GM12878 (cell line): ENCODE measurements at regions not wholly inside any gene's neighbourhood (a gene's known extent, or its start where the extent isn't known, plus 50 kb on each side); places are given as distances from the start of the nearest gene placed in this dataset.

Experiments used
- ATAC-seq: fragments of 200-7000 bp; cut with Tn5 transposase; 3 replicates; pipeline ENCODE4 v1.9.1; 2020; ENCODE audit warnings: mild to moderate bottlenecking, moderate library complexity
- BruUV-seq: library from RNA; stranded (reverse); fragments of 400-500 nt; replicated peaks from 2 replicates; lab custom pipeline; 2021; lab: Mats Ljungman, UMichigan
- CTCF ChIA-PET: fragments of 300-600 bp; sonication (Branson Sonifier 250); formaldehyde crosslinking; extraction: SDS; loops from one replicate; lab custom pipeline; 2021; ENCODE audit warnings: inconsistent platforms; lab: Yijun Ruan, JAX
- POLR2A ChIA-PET: fragments of 350-600 bp; formaldehyde crosslinking; extraction: SDS; loops from one replicate; lab custom pipeline; 2021; ENCODE audit warnings: inconsistent platforms; lab: Charles Lee
- RAD21 ChIA-PET: fragments of 300-600 bp; sonication (Branson Sonifier 250); formaldehyde crosslinking; loops from one replicate; lab custom pipeline; 2023; ENCODE audit warnings: antibody characterized with exemption; ENCODE audit not compliant: unreplicated experiment; lab: Charles Lee
- SMC1A ChIA-PET: fragments of 300-600 bp; sonication (Branson Sonifier 250); formaldehyde crosslinking; loops from one replicate; lab custom pipeline; 2023; ENCODE audit not compliant: unreplicated experiment, uncharacterized antibody; lab: Charles Lee
- DNase-seq: peaks from one replicate; pipeline ENCODE4 v3.0.0-alpha.2; 2011; ENCODE audit warnings: low read depth, low spot score
- FAIRE-seq: peaks from 3 replicates; lab custom pipeline; 2011; peaks lifted over from hg19 to GRCh38; lab: Jason Lieb, UNC
- H2AFZ ChIP-seq: 2 replicates; pipeline ENCODE4 v1.6.0; 2011; ENCODE audit warnings: low read depth, low read length, control low read depth; ENCODE audit not compliant: control insufficient read depth
- H3K27ac ChIP-seq: 2 replicates; pipeline ENCODE4 v1.5.1; 2011; ENCODE audit warnings: control low read depth; ENCODE audit not compliant: control insufficient read depth, insufficient read depth
- H3K27me3 ChIP-seq, 2 experiments: replicated peaks in 1 of 2; 2 replicates each; pipeline versions ENCODE4 v1.6.0 to v1.6.1; 2011; ENCODE audit warnings: low read length in 1 of 2; ENCODE audit not compliant: control insufficient read depth in 2 of 2, insufficient read depth in 2 of 2
- H3K36me3 ChIP-seq, 2 experiments: 2 replicates each; pipeline ENCODE4 v1.5.1; 2011; ENCODE audit warnings: low read length in 1 of 2; ENCODE audit not compliant: control insufficient read depth in 2 of 2, insufficient read depth in 2 of 2
- H3K4me1 ChIP-seq: 2 replicates; pipeline ENCODE4 v1.6.1; 2011; ENCODE audit warnings: mild to moderate bottlenecking, low read length, moderate library complexity, mixed read lengths; ENCODE audit not compliant: control insufficient read depth, insufficient read depth
- H3K4me2 ChIP-seq: 2 replicates; pipeline ENCODE4 v1.6.0; 2011; ENCODE audit warnings: control low read depth; ENCODE audit not compliant: control insufficient read depth, insufficient read depth
- H3K4me3 ChIP-seq: fragments of 200-600 bp; sonication (generic); 2 replicates; pipeline ENCODE4 v1.5.1; 2016
- H3K79me2 ChIP-seq: 2 replicates; pipeline ENCODE4 v1.6.0; 2011; ENCODE audit warnings: low read length; ENCODE audit not compliant: control insufficient read depth, insufficient read depth
- H3K9ac ChIP-seq: 2 replicates; pipeline ENCODE4 v1.8.0; 2011; ENCODE audit warnings: low read length, control low read depth, mixed read lengths; ENCODE audit not compliant: control insufficient read depth, insufficient read depth
- H3K9me3 ChIP-seq: replicated peaks from 3 replicates; pipeline ENCODE4 v1.5.1; 2011; ENCODE audit warnings: mild to moderate bottlenecking, low read length; ENCODE audit not compliant: control insufficient read depth, insufficient read depth
- H4K20me1 ChIP-seq: 2 replicates; pipeline ENCODE4 v1.6.0; 2011; ENCODE audit not compliant: control insufficient read depth, insufficient read depth
- CBFB ChIP-seq: IDR thresholded peaks from 2 replicates; pipeline ENCODE4 v1.6.1; 2016; ENCODE audit warnings: antibody characterized with exemption, low read depth
- POLR2AphosphoS2 ChIP-seq: IDR thresholded peaks from 2 replicates; pipeline ENCODE4 v1.6.1; 2011; ENCODE audit warnings: low read depth, mild to moderate bottlenecking, low read length, improper control_type of control experiment, moderate library complexity
- in situ Hi-C: fragments of 300-500 bp; cut with MboI; formaldehyde crosslinking; loops from 9 replicates; pipeline ENCODE4 v1.14.3; 2018; ENCODE audit warnings: mixed read lengths
- intact Hi-C: fragments of 100-400 bp; cut with micrococcal nuclease; formaldehyde crosslinking; loops from one replicate; pipeline ENCODE4 v1.14.2; 2022; ENCODE audit not compliant: unreplicated experiment
- TF ChIP-seq, protein P1 (sequence below): fragments of 450-650 bp; IDR thresholded peaks from 2 replicates; pipeline ENCODE4 v1.6.1; 2017; ENCODE audit warnings: mild to moderate bottlenecking, moderate library complexity
- TF ChIP-seq, protein P2 (sequence below): fragments of 450-650 bp; IDR thresholded peaks from 2 replicates; pipeline ENCODE4 v1.6.1; 2017; ENCODE audit warnings: low read depth, mild to moderate bottlenecking, moderate library complexity

DNA sequence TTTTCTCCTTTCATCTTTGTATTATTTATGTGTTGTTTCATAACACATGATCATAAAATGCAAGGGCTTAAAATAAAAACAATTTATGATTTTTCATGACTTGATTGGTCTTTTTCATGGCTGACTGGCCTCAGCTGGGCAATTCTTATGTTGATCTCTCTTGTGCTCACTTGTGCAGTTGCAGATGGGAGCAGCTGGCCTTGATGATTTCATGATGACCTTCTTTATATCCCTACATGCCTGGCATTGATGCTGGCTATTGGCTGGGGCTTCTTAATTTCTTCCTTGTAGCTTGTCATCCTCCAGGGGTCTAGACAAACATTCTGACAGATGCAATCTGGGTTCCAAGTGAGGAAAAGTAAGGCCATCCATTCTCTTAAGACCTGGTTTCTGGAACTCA lies 1832.8 kb upstream of the FLRT2 start:
- in situ Hi-C loops (no loop called here), intact Hi-C loops (no loop called here)
- H3K79me2 ChIP-seq = no peaks in the 10 kb centered on the region
- H3K36me3 ChIP-seq = no peaks in the 10 kb centered on the region
- TF ChIP-seq POLR2AphosphoS2 (no peak), CBFB (no peak)
- TF ChIP-seq, protein P1, sequence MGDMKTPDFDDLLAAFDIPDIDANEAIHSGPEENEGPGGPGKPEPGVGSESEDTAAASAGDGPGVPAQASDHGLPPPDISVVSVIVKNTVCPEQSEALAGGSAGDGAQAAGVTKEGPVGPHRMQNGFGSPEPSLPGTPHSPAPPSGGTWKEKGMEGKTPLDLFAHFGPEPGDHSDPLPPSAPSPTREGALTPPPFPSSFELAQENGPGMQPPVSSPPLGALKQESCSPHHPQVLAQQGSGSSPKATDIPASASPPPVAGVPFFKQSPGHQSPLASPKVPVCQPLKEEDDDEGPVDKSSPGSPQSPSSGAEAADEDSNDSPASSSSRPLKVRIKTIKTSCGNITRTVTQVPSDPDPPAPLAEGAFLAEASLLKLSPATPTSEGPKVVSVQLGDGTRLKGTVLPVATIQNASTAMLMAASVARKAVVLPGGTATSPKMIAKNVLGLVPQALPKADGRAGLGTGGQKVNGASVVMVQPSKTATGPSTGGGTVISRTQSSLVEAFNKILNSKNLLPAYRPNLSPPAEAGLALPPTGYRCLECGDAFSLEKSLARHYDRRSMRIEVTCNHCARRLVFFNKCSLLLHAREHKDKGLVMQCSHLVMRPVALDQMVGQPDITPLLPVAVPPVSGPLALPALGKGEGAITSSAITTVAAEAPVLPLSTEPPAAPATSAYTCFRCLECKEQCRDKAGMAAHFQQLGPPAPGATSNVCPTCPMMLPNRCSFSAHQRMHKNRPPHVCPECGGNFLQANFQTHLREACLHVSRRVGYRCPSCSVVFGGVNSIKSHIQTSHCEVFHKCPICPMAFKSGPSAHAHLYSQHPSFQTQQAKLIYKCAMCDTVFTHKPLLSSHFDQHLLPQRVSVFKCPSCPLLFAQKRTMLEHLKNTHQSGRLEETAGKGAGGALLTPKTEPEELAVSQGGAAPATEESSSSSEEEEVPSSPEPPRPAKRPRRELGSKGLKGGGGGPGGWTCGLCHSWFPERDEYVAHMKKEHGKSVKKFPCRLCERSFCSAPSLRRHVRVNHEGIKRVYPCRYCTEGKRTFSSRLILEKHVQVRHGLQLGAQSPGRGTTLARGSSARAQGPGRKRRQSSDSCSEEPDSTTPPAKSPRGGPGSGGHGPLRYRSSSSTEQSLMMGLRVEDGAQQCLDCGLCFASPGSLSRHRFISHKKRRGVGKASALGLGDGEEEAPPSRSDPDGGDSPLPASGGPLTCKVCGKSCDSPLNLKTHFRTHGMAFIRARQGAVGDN = no peak
- TF ChIP-seq, protein P2, sequence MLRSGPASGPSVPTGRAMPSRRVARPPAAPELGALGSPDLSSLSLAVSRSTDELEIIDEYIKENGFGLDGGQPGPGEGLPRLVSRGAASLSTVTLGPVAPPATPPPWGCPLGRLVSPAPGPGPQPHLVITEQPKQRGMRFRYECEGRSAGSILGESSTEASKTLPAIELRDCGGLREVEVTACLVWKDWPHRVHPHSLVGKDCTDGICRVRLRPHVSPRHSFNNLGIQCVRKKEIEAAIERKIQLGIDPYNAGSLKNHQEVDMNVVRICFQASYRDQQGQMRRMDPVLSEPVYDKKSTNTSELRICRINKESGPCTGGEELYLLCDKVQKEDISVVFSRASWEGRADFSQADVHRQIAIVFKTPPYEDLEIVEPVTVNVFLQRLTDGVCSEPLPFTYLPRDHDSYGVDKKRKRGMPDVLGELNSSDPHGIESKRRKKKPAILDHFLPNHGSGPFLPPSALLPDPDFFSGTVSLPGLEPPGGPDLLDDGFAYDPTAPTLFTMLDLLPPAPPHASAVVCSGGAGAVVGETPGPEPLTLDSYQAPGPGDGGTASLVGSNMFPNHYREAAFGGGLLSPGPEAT = no peak
- ChIA-PET POLR2A (no interaction called here), RAD21 (no interaction called here), CTCF (no interaction called here), SMC1A (interaction anchor here (1.0 kb wide), 1 partner anchor 10 kb away, joined by 3 read pairs; no protein-coding TSS in a partner anchor)
- FAIRE-seq (no peak), DNase-seq (no peak), ATAC-seq (no peak)
- no peaks in the 10 kb centered on the region for H3K9me3 ChIP-seq
- no peak overlapping the region for H3K9ac ChIP-seq
- no TSS peak for BruUV-seq
- no peaks in the 10 kb centered on the region for H4K20me1 ChIP-seq
- no peaks in the 10 kb centered on the region for H3K27me3 ChIP-seq
- no peak overlapping the region for H3K4me3 ChIP-seq
- H3K27ac ChIP-seq = no peak overlapping the region
- H3K4me1 ChIP-seq = no peaks in the 10 kb centered on the region
- H2AFZ ChIP-seq = no peak overlapping the region
- H3K4me2 ChIP-seq = no peak overlapping the region
